GM18511 (cell line): ENCODE measurements at regions not wholly inside any gene's neighbourhood (a gene's known extent, or its start where the extent isn't known, plus 50 kb on each side); places are given as distances from the start of the nearest gene placed in this dataset.

Experiments
- ATAC-seq: cut with Tn5 transposase; IDR thresholded peaks from one replicate; pipeline ENCODE4 v1.9.1; 2021; ENCODE audit warnings: mild to moderate bottlenecking, moderate library complexity; ENCODE audit not compliant: unreplicated experiment

DNA sequence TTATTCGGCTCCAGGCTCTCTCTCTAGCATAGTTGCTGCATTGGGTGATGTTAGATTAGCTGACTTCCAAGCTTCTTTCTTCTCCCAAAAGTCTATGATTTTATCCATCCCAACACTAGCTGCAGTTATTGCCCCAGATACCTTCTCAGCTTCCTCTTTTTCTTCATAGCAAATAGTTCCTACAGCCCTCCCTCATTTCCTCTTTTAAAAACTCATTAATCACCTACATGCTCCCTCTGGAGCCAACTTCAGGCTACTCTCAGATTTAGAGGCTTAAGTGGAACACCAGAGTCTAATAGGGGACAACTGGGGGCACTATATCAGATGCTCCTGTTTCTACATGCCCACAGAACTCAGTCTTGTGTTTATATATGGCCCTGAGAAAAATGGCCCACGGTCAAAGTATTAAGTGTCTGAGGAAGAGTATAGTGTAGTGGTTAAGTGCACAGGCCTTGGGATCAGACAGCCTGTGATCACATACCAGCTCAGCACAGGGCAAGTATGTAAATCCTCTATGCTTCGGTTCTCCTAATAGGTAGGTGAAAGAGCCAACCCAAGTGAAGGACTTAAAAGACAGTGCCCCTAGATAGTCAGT, 241.9 kb upstream of the SLC14A2 start:
- no peak for ATAC-seq

DNA sequence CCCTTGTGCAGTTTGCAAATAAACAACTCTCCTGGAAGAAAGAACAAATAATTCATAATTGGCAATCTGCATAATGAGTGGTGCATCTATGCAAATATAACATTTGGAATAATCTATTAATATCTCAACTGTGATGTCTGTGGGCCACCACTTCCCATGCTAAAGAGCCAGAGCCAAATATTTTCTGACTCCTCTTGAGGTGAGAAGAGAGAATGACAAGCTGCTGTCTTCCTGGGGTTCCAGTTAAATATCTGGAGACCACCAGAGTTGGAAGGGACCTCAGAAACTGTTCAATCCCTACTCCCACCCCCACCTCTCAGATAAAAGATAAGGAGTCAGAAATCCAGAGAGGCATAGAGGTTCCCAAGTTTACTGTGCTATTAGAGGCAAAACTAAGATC, 241.0 kb upstream of the SLC14A2 start:
- no peak for ATAC-seq

DNA sequence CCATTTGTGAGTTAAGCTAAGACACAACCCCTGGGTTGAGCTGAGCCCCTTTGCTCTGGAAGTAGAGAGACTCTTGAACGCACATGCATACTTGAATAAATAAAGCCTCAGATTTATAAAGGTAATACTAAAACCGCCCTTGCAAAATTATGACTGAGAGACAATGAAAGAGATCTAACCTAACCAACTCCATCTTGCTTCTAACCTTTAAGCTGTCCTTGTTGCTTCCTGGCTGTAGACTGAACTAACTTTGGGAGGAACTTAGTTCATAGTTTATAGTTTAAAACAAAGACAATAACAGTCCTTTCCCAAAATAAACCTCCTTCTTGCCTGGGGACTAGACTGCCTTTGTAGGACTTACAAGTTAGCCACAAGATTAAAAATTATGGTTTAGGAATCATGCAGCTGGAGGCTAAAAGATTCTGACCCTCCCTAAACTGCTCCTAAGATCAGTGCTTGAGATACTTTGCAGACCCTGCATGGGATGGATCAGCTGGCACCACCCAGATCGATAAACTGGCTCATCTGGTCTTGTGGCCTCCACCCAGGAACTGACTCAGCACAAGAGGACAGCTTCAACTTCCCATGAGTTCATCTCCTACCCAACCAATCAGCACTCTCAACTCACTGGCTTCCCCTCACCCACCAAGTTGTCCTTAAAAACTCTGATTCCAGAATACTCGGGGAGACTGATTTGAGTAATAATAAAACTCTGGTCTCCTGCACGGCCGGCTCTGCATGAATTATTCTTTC, 240.2 kb upstream of the SLC14A2 start:
- no peak for ATAC-seq

DNA sequence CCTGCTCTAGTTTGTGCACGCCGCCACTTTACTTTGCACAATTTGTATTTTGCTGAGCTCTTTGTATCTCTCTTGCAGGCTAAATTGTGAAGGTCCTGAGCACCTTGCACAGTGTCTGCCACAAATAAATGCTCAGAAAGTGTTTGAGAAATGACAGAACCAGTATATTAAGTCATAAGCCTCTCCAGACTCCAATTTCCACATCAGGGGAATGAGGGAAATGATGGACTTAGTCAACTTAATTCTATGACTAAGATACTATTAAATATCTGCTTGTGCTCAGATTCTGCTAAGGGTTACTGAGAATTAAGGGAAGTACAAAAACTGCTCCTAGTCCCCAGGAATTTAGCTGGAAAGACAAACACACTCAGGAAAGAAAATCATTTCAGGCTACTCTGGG, 239.1 kb upstream of the SLC14A2 start:
- ATAC-seq: no peak

DNA sequence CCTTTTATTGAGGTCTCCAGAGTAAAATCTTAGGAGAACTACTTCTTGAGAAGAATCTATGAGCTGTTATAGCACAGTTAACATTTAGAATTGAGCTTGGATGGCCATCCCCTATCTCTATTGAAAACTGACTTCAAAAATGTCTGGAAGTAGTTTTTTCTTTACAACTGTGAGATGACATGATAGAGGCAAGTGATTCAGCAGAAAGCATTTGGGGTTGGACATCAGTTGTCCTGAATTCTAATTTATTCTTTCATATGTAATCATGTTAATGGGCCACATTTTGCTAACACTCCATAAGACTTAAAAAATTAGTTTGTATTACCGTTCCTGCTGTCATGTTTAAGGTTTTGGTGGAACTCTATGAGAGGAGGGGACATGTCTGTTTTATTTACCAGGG, 237.0 kb upstream of the SLC14A2 start:
- ATAC-seq: no peak

DNA sequence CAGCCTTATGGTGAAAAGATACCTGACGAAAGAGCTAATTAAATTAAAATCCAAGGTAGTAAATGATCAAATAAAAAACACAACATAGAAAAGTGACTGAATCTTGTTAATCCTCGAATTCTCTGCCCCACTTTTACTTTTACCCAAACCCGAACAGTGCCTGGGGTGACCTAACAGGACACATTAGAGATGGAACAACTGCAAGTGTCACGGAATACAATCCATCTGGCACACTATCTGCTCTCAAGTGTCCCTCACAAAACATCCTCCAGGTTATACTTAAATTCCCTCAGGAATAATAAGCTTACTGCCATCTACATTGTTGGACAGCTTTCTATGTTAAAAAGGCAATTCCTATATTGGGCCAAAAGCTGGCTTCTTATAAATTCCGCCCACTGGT, 236.3 kb upstream of the SLC14A2 start:
- no peak for ATAC-seq

DNA sequence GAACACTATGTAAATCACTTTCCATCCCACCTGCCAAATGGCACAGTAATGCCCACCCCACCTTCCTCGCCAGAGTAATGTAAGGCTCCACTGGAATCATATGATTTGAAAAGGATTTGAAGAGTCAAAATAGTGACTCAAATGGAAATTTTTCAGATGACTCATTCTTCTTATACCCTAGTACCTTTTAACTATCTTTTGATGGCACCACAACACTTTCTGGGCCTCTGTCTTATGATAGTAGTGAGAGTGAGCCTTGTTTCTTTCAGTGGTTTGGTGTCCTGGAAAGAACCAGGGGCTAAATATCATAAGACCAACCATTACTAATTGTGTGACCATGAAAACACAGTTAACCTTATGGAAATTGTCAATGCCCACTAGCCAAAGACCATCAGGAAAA, 235.4 kb upstream of the SLC14A2 start:
- peak; percentile 76 for ATAC-seq

DNA sequence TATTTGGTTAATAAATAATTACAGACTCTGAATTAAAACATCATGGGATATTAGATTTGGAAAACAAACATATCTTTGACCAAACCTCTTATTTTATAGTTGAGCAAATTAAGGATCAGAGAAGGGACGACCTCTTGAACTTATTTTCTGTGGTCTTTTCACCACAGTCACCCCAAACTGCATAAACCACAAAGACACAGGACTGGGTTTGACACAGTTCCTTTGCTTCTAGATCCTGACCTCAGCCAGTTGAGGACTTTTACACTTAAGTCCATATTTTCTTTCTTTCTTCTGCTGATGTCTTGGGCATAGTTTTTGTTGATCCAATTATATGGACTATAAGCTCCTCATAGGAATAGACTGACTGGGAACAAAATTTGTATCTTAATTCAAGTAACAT, 234.0 kb upstream of the SLC14A2 start:
- no peak for ATAC-seq

DNA sequence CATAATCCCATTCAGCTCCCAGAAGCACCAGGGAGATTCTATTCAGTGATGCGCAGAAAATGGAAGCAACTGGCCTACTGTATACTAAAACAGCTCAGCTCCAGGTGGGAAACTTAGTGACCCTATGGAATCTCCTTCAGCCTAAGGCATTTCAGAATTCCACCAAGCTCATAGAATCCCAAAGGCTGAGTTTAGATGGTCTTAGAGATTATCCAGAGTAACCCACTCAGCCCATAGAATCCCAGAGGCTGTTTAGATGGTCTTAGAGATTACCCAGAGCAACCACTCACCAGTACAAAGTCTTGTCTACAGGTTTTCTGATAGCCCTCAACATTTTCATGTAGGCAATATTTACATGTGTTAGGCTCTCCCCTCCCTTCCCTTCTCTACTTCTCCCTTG, 232.0 kb upstream of the SLC14A2 start:
- no peak for ATAC-seq

DNA sequence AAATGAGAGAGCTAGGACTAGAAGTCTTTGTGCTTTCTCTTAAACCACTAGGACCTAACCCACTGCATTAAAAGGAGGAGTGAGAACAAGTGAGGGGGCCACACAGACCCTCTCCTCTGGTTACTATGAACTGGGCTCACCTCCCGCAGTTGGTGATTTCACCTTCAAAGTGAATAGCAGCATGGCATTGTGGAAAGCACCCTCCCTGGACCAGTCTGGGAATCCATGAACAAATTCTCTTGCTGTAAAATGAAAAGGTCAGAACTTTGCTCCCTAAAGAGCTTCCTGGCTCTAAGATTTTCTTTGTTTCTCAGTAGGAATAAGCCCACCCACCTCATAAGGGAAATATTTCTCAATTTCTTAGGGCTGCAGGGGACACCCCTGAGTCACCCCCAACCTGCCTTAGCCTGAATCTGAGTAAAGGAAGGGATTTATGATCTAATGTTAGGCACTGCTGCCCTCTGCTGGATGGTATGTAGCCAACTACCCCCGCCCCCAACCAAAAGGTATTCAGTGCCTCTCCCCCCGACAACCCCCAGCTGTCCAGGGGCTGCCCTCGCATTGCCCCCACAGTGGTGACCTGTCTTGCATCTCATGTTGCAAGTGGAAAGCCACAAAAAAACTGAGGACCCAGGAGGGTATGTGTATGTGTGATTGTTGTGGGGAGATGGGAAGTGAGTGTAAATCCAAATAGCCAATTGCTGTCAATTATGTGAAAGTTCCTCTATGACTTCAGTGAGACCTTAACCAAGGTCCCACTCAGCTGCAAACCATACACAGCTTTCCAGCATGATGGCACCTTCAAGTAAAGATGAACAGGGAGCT, 230.9 kb upstream of the SLC14A2 start:
- ATAC-seq: peak; percentile 72

DNA sequence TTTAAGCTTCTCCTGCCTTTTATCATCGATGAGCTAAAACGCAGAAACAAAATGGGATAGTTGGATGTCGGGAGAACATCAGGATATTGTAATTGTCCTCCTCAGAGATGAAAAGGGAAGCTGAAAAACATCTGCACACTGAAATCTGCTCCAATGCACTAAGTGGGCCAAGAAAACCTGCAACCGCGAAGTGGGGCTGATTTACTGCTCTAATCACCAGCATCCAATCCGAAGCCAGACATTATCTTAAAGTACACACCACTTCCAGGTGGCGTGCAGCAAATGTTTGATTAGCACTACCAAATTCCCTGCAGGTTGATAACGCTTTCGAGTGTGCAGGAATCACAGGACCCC, 230.3 kb upstream of the SLC14A2 start:
- no peak for ATAC-seq

DNA sequence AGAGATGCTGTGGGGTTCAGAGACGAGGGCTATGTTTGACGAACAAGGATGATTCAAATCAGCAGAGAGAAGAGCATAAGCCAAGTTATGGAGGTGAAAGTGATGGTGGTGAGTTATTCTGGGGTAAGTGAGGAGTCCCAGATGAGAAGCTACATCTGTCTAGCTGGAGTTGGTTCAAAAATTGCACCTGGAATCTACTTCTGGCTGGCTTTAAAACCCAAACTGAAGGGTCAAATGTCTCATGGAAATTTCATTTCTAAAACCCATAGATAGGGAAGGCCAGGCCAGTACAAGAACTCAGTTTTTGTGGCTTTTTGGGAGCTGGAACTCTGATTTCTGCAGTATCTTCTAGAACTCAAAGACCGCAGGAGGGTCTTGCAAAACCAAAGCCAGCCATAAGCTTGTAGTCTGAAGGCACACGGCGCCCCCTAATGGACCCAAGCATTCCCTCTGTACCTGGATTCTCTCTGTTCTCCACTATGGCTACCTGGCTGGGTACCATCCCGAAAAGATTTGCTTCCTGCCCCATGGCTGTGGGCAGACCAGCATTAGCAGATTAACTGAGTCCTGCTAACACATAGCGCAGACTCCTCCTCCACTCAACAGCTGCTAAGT, 229.1 kb upstream of the SLC14A2 start:
- no peak for ATAC-seq

DNA sequence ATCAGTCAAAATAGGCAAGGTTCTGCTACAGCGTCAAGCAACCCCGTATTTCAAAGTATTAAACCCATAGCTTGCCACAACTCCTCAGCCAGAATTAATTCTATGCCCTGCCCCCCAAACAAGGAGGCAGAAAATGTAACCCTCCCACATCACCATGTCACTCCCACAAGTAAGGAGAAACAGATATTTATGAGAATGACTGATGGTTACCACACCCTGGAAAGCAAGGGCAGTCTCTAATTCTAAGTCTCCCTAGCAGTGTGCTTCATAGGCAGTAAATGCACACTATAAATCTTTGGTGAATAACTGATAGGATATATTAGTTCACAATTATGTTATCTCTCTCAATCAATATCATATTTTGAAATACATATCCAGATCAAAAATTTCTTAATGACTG, 228.0 kb upstream of the SLC14A2 start:
- ATAC-seq: no peak

DNA sequence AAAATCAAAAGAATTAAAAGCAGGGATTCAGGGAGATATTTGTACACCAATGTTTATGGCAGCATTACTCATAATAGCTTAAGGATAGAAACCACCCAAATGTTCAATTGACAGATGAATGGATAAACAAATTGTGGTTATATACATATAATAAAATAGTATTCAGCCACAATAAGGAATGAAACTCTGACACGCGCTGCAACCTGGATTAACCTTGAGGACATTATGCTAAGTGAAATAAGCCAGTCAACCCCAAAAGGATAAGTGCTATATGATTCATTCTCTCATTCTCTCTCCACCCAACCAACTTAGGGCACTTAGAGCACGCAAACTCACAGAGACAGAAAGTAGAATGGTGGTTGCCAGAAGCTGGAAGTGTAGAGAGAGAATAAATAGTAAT, 216.8 kb upstream of the SLC14A2 start:
- no peak for ATAC-seq

DNA sequence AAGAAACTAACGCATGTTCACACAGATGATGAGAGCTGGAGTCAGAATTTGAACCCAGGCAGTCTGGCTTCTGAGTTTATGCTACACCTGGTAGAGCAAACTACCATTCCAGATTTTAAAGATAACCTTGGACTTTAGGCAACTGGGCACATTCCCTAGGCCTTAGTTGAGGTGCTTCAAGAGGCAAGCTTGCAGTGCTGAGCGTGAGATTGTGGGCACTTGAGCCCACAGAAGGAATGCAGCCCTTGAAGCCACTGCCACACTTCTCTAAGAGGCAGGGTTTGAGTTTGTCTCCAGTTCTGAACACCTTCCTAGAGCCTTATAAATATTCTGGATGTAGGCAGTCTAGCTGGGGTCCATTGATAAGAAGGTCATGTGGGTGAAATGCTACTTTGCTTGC, 216.1 kb upstream of the SLC14A2 start:
- no peak for ATAC-seq

DNA sequence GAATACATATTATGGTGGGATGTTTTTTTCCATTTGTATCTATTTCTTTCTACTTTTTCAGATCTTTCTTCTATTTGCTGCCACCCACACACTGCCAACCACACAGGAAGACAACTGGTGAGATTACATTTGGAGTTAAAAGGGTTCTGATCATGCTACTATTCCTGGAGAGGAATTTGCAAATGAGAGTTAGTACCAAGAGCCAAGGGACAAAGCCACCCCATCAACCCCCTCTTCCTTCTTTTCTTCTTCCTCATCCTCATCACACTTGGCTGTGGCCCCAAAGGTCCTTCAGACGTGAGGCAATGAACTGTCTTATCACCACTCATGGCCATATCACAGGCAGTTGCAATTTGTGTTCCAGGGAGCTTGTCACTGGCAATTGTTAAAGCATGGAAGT, 215.6 kb upstream of the SLC14A2 start:
- ATAC-seq: no peak

DNA sequence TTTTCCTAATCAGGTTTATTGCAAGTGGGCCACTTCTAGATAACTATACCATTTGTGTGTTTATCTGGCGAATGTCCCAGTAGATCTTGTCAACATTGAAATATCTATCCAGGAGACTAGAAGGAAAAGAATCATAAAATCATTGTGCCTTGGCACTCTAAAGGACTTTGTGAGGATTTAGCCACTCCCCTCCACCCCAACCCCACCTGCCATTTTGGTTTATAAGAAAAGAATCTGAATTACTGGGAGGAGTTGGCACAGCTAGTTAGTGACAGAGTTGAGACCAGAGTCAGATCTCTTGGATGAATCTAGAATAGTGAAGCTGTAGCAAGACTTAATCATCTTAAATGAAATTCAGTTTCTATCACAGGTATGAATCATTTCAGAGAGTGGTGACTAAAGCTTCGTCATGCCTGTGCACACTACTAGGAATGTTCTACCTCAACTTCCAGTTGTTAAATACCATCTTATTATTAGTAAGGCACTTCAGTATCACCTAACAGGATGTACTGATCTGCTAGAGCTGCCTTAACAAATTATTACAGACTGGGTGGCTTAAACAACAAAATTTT, 212.7 kb upstream of the SLC14A2 start:
- no peak for ATAC-seq

DNA sequence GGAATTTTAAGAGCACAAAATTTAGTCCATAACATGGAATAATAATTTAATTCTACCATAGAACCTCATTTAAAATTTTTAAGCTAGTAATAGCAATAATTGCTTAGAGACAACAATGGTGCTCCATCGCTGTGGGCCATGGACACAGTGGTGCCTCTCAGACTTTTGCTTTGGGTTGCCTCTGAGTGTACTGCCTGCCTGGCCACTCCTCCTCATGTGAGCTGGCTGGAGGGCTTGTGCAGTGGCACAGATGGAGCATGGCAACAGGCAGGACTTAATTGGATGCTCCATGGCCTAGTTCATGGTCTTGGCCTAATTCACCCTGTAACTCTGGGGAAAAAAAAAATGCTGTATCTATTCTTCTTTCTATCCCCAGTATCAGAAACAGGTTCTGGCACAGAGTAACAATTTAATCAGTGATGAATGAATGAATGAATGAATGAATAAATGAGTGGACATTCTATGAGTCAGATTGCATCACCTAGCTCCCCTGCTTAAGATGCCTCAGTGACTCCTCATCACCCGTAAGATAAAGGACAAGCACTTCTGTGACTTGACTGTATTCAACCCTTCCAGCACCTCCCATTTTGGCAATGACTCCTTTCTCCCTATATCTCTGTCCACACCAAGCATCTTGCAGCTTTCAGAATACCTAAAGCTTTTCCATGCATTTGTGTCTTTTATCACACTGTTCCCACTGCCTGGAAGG, 211.8 kb upstream of the SLC14A2 start:
- no peak for ATAC-seq

DNA sequence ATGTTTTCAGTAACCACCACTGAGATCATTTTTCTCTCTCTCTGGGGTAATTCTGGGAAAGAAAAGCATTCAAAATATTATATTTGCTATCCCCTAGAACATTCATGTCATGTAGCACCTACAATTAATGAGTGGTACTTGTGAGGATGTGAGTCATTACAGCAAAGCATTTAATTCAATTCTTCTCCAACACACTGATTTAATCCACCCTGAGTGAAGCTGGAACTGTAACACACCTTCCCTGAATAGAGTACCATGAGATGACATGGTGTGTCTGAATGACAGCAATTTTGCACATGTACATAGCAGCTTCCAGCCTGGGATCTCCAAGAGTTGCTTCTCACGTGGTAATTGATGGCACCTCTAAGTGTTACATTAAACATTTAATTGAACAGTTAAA, 207.1 kb upstream of the SLC14A2 start:
- ATAC-seq: no peak

DNA sequence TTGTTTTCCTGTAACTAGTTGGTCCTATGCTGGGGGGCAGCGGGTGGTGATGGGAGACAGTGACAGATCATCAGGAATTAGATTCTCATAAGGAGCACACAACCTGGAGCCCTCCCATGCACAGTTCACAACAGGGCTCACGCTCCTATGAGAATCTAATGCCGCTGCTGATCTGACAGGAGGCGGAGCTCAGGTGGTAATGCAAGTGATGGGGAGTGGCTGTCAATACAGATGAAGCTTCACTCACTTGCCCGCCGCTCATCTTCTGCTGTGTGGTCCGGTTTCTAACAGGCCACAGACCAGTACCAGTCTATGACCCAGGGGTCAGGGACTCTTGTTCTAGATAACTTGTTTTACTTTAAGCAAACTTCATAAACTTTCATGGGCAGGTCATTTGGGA, 205.3 kb upstream of the SLC14A2 start:
- no peak for ATAC-seq

DNA sequence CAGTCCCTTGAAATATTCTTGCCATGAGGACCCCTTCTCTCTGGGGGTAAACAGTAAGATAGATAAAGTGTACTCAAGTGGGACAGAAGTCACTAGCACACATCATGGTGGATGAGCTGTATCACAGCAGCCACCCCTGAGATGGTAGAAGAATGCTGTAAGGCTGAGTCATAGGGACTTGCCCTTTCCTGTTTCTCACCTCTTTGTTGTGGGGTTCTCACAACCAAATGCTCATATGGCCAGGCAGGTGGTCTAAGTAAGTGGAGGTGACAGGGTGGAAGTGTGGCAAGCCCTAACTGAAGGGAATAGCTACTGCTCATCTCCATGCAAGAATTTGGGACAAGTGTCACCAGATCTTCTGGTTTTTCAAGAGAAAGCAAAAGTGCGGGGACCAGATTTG, 202.7 kb upstream of the SLC14A2 start:
- peak; percentile 44 for ATAC-seq
